SIG-M5 treated with dmso at 0.1 percent for 504 hours (cell line): ENCODE measurements at regions not wholly inside any gene's neighbourhood (a gene's known extent, or its start where the extent isn't known, plus 50 kb on each side); places are given as distances from the start of the nearest gene placed in this dataset.

Experiments
- DNase-seq: peaks from one replicate; lab custom pipeline; 2025; ENCODE audit not compliant: unreplicated experiment; lab: John Stamatoyannopoulos, UW

DNA sequence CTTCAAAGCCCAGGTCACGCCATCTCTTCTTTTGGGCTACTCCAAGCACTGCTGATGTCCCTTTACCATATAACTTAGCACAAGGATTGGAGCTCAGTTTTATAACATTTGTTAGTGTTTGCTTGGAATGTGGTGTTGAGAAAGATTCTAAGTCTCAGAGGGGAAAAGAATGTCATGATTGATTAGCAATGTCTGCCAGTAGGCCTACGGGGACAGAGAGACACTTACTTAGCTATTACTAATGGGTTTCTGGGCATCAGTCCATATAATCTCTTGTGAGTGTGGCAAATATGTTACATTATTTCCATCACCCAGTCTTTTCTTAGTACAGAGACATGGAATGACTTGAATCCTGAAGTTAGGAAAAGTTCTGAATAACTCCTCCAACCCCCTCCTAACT, 75.4 kb upstream of the FSHB start:
- no peak for DNase-seq

DNA sequence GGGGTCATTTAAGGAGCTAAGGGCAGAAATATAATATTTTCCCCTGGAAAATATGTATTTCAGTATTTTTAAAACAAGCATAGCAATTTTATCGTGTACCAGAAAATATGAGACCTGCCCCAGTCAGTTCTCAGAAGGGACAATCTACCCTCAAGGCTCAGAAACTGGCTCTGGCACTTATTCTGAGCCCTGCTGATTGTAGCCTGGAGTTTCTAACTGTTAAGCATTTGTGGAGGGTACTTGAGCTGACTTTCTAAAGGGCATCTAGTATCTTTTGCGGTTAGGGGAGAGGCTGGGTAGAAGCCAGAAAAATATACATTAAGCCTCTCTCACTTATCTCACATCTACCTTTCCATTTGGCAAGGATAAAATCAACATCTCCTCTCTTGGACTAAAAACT, 71.3 kb upstream of the FSHB start:
- DNase-seq: no peak

DNA sequence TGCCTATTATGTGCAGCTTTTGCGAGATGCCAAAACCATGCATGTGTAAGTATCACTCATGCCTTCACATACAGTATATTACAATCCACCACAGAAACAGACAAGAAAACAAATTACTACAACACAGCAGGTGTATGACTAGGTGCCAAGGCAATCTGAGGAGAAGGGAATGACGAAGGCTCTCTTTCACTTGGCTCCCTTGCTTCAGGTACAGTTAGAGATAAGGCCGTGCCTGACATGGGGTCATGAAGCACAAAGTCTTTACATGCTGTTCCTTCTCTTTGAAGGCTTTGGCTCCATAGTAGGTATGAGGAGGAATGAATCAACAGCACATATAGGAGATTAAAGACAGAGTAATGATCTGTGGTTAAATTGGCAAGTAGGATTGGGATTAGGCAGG, 65.2 kb upstream of the FSHB start:
- no peak for DNase-seq

DNA sequence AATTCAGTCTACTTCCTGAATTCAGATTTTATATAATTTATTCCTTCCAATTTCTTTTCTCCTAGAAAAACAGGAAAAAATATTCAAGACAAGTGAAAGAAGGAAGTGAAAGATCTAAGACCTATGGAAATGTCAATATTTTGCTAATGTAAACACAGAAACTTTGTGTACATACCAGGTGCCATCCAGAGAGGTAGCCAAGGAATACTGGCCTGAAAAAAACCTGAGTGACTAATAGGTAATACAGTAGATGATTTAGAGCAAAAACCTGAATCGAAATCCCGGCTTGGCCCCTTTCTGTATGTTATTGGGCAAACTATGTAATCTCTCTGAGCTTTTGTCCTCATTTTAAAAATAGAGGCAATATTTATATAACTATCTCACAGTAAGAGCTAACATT, 59.2 kb upstream of the FSHB start:
- no peak for DNase-seq

DNA sequence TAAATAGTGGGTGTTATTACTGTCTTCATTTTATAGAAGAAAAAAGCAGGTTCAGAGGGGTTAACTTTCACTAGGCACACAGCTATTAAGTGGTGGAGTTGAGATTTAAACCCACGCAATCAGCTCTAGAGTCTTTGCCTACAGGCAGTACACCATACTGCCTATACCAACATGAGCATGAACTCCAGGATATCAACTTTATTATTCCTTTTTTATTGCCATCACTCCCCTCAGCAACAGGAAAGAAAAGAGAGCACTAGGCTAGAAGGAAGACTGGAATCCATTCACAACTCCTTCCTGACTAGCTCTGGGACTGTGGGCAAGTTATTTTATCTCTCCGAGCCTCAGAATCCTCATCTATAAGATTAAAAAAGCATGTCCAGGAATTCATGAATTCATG, 58.7 kb upstream of the FSHB start:
- DNase-seq: no peak

DNA sequence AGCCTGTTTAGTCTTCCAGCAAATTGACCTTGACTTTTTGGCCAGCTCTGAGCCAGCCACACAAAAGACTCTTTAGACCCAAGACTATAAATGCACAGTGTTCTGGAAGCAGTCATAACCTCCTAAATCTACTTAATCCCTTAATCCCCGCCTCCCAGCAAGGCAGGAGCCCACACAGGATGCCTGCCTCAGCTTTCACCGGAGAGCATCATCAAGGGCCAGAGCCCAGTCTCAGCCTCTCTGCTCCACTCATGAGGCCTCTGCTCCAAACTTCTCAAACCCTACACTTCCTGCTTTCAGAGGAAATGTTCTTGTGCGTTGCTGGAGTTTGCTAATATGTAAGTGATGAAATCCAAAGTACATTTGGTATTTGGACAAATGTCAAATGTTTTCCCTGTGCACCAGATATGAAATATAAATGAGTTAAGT, 57.9 kb upstream of the FSHB start:
- no peak for DNase-seq

DNA sequence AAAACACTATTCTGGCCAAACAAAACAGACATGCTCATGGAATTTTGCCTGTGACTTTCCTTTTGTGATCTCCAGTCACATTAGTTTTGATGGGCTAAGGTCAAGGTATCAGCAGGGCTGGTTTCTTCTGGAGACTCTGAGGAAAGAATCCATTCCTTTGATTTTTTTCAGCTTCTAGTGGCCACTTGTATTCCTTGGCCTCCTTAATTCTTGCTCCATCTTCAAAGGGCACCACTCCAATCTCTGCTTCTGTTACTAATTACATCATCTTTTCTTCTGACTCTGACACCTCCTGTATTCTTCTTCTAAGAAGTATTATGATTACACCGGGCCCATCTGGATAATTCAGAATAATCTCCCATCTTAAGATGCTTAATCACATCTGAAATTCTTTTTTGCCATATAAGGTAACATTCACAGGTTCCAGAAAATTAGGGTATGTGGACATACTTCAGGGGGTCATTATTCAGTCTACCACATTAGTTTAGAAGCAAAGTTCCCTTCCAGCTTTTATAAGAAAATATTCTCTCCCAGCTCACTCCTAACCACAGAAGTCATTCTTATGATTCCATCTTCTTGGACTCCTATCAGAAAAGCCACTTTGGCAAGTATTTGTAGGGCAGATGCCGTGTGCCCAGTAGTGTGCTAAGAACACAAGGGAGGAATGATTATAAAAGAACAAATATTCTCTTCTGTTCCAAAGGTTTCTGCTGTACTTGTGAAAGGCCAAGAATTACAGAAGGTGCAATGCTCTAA, 56.4 kb upstream of the FSHB start:
- DNase-seq: no peak
